ENCODE measurements at regions not wholly inside any gene's neighbourhood (a gene's known extent, or its start where the extent isn't known, plus 50 kb on each side); places are given as distances from the start of the nearest gene placed in this dataset.

DNA sequence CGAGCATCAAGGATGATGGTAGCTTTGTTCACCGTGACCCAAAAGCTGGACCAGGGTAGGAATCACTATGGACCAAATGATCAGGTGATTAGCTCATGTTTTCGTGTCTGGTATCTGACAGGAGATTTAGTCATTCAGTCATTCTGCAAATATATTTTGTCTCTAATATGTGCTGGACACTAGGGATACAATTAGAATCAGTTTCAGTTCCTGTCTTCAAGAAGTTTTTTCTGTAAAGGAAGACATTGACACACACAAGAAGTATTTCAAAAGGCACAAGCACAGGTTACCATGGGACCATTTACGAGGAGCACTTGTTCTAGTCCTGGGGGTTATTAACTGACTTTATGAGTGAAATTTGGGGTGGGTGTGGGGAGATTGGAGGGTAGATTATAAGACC lies 244.9 kb downstream of the HIVEP2 start:
- no peak for DNase-seq
- H3K27me3 ChIP-seq (ENCODE audit: control insufficient read depth in 1 of 2, insufficient read depth in 2 of 2, low read length in 1 of 2), result no peaks in the 10 kb centered on the region
- intact Hi-C loops (cut with DNase I), result no loop called here
- ATAC-seq (ENCODE audit: low FRiP score), result no peak
- H3K27ac ChIP-seq (ENCODE audit: low read depth in 1 of 2, low read length in 2 of 2), result no peak overlapping the region
- H3K36me3 ChIP-seq (ENCODE audit: control insufficient read depth in 1 of 2, insufficient read depth in 2 of 2, low read length in 1 of 2), result no peaks in the 10 kb centered on the region
- H3K4me3 ChIP-seq (ENCODE audit: low read length in 2 of 2), result no peak overlapping the region
- no peaks in the 10 kb centered on the region for H3K9me3 ChIP-seq (ENCODE audit: control insufficient read depth, low read length)
- H3K4me1 ChIP-seq (ENCODE audit: control insufficient read depth in 1 of 2, insufficient read depth in 2 of 2, low read length in 2 of 2), result peaks cover 0 to 2% of the 10 kb centered on the region in 2 donors
- 92 to 93% methylated on average over 4 of the region's 4 CpGs for WGBS, 2 donors

DNA sequence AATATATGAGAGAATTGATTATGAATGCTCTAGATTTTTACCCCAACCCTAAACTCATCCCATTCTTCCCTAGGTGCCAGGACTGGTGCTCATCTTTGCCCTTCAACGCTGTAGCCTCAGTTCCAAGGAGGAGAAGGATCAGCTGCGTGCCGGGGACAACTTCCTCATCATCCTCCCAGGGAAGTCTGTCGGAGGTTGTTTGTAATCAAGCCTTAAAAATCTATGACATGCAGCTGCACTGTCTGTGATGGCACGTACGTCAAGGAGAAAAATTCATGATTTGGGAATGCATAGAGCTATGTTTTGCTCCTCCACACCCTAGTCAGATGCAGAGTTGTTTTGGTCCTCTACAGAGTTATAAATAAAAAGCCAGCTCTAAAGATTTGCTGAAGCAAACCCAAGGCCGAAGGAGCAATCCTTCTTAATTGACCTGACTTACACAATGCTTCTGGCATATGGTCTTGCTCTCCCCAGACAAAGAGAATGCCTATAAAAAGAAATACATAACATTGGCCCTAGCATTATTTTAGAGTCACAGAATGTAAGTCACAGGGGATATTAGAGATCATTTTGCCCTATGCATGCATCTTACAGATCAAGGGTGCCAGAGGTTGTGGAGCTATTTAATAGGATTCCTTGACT lies 244.2 kb downstream of the HIVEP2 start:
- DNase-seq (no peak), ATAC-seq (ENCODE audit: low FRiP score) (no peak)
- Histone ChIP-seq H3K36me3 (ENCODE audit: control insufficient read depth in 1 of 2, insufficient read depth in 2 of 2, low read length in 1 of 2) (no peaks in the 10 kb centered on the region), H3K4me3 (ENCODE audit: low read length in 2 of 2) (no peak overlapping the region), H3K27ac (ENCODE audit: low read depth in 1 of 2, low read length in 2 of 2) (no peak overlapping the region), H3K27me3 (ENCODE audit: control insufficient read depth in 1 of 2, insufficient read depth in 2 of 2, low read length in 1 of 2) (no peaks in the 10 kb centered on the region), H3K4me1 (ENCODE audit: control insufficient read depth in 1 of 2, insufficient read depth in 2 of 2, low read length in 2 of 2) (no peaks in the 10 kb centered on the region), H3K9me3 (ENCODE audit: control insufficient read depth, low read length) (no peaks in the 10 kb centered on the region)
- intact Hi-C loops (cut with DNase I), result no loop called here
- WGBS, 2 donors, result 81 to 88% methylated on average over 7 of the region's 7 CpGs
